GM23338 (cell line): ENCODE measurements at regions not wholly inside any gene's neighbourhood (a gene's known extent, or its start where the extent isn't known, plus 50 kb on each side); places are given as distances from the start of the nearest gene placed in this dataset.

Experiments
- CREB1 ChIP-seq: fragments of 250-450 bp; sonication (Bioruptor Pico); IDR thresholded peaks from 2 replicates; pipeline ENCODE4 v1.5.0; 2020; ENCODE audit warnings: low read depth, mild to moderate bottlenecking, moderate library complexity
- CTCF ChIP-seq, 2 experiments: fragments of 200-600 bp in 1 of 2; sonication (generic) in 1 of 2; conservative IDR thresholded peaks; 2 replicates each; pipeline versions ENCODE4 v1.5.1 to v1.6.1; 2016 to 2017; ENCODE audit warnings: antibody characterized with exemption in 2 of 2, low read depth in 2 of 2, mild to moderate bottlenecking in 2 of 2, moderate library complexity in 1 of 2
- JUNB ChIP-seq: IDR thresholded peaks from one replicate; pipeline ENCODE4 v1.6.1; 2016; ENCODE audit warnings: antibody characterized with exemption; ENCODE audit not compliant: unreplicated experiment
- NANOG ChIP-seq: IDR thresholded peaks from 2 replicates; pipeline ENCODE4 v1.6.1; 2016; ENCODE audit warnings: antibody characterized with exemption, borderline replicate concordance
- REST ChIP-seq: IDR thresholded peaks from one replicate; pipeline ENCODE4 v1.6.1; 2018; ENCODE audit warnings: antibody characterized with exemption; ENCODE audit not compliant: unreplicated experiment
- ZNF114 ChIP-seq: fragments of 250-450 bp; sonication (Bioruptor Pico); IDR thresholded peaks from 2 replicates; pipeline ENCODE4 v1.5.0; 2020; ENCODE audit warnings: mild to moderate bottlenecking, moderate library complexity
- ZNF462 ChIP-seq: fragments of 250-450 bp; sonication (Bioruptor Pico); IDR thresholded peaks from 2 replicates; pipeline ENCODE4 v1.5.0; 2020; ENCODE audit warnings: mild to moderate bottlenecking, moderate library complexity

GRCh38 chr4:176927117-176927516, 134.4 kb upstream of the VEGFC start (continued):
- TF ChIP-seq ZNF462 (no peak), NANOG (no peak), ZNF114 (CRISPR knock-in tag) (no peak), JUNB (no peak), CTCF (conservative IDR thresholded peaks at IDR 0.05; ENCODE audit: low read depth in 2 of 2) (no peak), REST (no peak), CREB1 (no peak)
